Testis (tissue), 2 donors: ENCODE measurements at regions not wholly inside any gene's neighbourhood (a gene's known extent, or its start where the extent isn't known, plus 50 kb on each side); places are given as distances from the start of the nearest gene placed in this dataset.

Experiments used
- DNase-seq: peaks from one replicate; pipeline ENCODE4 v3.0.0-alpha.2; 2019
- H3K27ac ChIP-seq, 2 donors: fragments of 200-600 bp; sonication (generic); one replicate each; pipeline ENCODE4 v1.5.1; 2019
- H3K27me3 ChIP-seq: fragments of 200-600 bp; sonication (generic); one replicate; pipeline ENCODE4 v1.5.1; 2019
- H3K36me3 ChIP-seq: fragments of 200-600 bp; sonication (generic); one replicate; pipeline ENCODE4 v1.5.1; 2017; ENCODE audit warnings: low read depth; ENCODE audit errors: missing control alignments
- H3K4me1 ChIP-seq: fragments of 200-600 bp; sonication (generic); one replicate; pipeline ENCODE4 v1.5.1; 2019
- H3K4me3 ChIP-seq, 2 donors: fragments of 200-600 bp; sonication (generic); one replicate each; pipeline ENCODE4 v1.5.1; 2017 to 2019
- H3K9me3 ChIP-seq: fragments of 200-600 bp; sonication (generic); one replicate; pipeline ENCODE4 v1.5.1; 2017
- CTCF ChIP-seq, 3 experiments: fragments of 450-650 bp in 2 of 3; fragments of 200-600 bp in 1 of 3; sonication (generic) in 1 of 3; IDR thresholded peaks; one replicate each; pipeline ENCODE4 v1.5.1; 2016 to 2019; ENCODE audit warnings: antibody characterized with exemption in 3 of 3, mild to moderate bottlenecking in 2 of 3, moderate library complexity in 1 of 3
- POLR2A ChIP-seq: fragments of 450-650 bp; IDR thresholded peaks from one replicate; pipeline ENCODE4 v1.6.1; 2017; ENCODE audit warnings: antibody characterized with exemption, mild to moderate bottlenecking, moderate library complexity
- WGBS, 2 donors: methylation state at CpG; one replicate each; pipeline ENCODE4 v1.1.5; 2018; 5-methylcytosine and 5-hydroxymethylcytosine counted together
- intact Hi-C: fragments of 100-400 bp; cut with DNase I; formaldehyde crosslinking; loops from one replicate; pipeline ENCODE4 v1.15.1; 2023; ENCODE audit warnings: low total_unique reads

- Histone ChIP-seq H3K27me3 (no peaks in the 10 kb centered on the region), H3K27ac (no peak overlapping the region), H3K9me3 (no peaks in the 10 kb centered on the region), H3K36me3 (no peaks in the 10 kb centered on the region), H3K4me1 (no peaks in the 10 kb centered on the region), H3K4me3 (no peak overlapping the region)
- DNase-seq, result no peak
- intact Hi-C loops, result no loop called here
- 90 to 100% methylated on average over 1 of the region's 1 CpG for WGBS, 2 donors
- TF ChIP-seq POLR2A (no peak), CTCF (IDR thresholded peaks at IDR 0.05) (no peak)
Observed at GRCh38 chr11:106202935-106203620, 125.6 kb downstream of the AASDHPPT start.

GRCh38 chr11:106208760-106209159 is 131.3 kb downstream of the AASDHPPT start:
- Histone ChIP-seq H3K4me3 (no peak overlapping the region), H3K9me3 (no peaks in the 10 kb centered on the region), H3K27me3 (no peaks in the 10 kb centered on the region), H3K36me3 (no peaks in the 10 kb centered on the region), H3K27ac (no peak overlapping the region), H3K4me1 (no peaks in the 10 kb centered on the region)
- TF ChIP-seq CTCF (IDR thresholded peaks at IDR 0.05) (no peak), POLR2A (no peak)
- intact Hi-C loops, result no loop called here
- no peak for DNase-seq
- WGBS, 2 donors, result 53 to 72% methylated on average over 6 of the region's 6 CpGs

- intact Hi-C loops, result no loop called here
- TF ChIP-seq CTCF (IDR thresholded peaks at IDR 0.05), result no peak
- no peak for TF ChIP-seq POLR2A
- no peak for DNase-seq
- H3K4me1 ChIP-seq, result no peaks in the 10 kb centered on the region
- no peaks in the 10 kb centered on the region for H3K36me3 ChIP-seq
- H3K27me3 ChIP-seq, result no peaks in the 10 kb centered on the region
- WGBS, 2 donors, result 71 to 83% methylated on average over 2 of the region's 2 CpGs
- H3K4me3 ChIP-seq, result no peak overlapping the region
- H3K9me3 ChIP-seq, result no peaks in the 10 kb centered on the region
- no peak overlapping the region for H3K27ac ChIP-seq
Observed at GRCh38 chr11:106212081-106212480, 134.6 kb downstream of the AASDHPPT start.

- Histone ChIP-seq H3K36me3 (no peaks in the 10 kb centered on the region), H3K27me3 (no peaks in the 10 kb centered on the region), H3K4me1 (no peaks in the 10 kb centered on the region), H3K4me3 (no peak overlapping the region), H3K27ac (no peak overlapping the region), H3K9me3 (no peaks in the 10 kb centered on the region)
- 50 to 53% methylated on average over 1 of the region's 1 CpG for WGBS, 2 donors
- TF ChIP-seq POLR2A, result no peak
- TF ChIP-seq CTCF (IDR thresholded peaks at IDR 0.05), result no peak
- intact Hi-C loops, result no loop called here
- DNase-seq, result no peak
Observed at GRCh38 chr11:106216281-106216680, 138.8 kb downstream of the AASDHPPT start.

- no peaks in the 10 kb centered on the region for H3K36me3 ChIP-seq
- no peak for DNase-seq
- H3K27me3 ChIP-seq, result no peaks in the 10 kb centered on the region
- no peak overlapping the region for H3K27ac ChIP-seq
- intact Hi-C loops, result no loop called here
- H3K4me3 ChIP-seq, result no peak overlapping the region
- 76 to 80% methylated on average over 2 of the region's 2 CpGs for WGBS, 2 donors
- no peak for TF ChIP-seq POLR2A
- TF ChIP-seq CTCF (IDR thresholded peaks at IDR 0.05), result no peak
- H3K9me3 ChIP-seq, result no peaks in the 10 kb centered on the region
- no peaks in the 10 kb centered on the region for H3K4me1 ChIP-seq
Observed at GRCh38 chr11:106217456-106217855, 140.0 kb downstream of the AASDHPPT start.
